ENCODE measurements at regions not wholly inside any gene's neighbourhood (a gene's known extent, or its start where the extent isn't known, plus 50 kb on each side); places are given as distances from the start of the nearest gene placed in this dataset.

GRCh38 chr12:93174048-93174447, 203.7 kb upstream of the NUDT4 start:
- TF ChIP-seq, protein P1, sequence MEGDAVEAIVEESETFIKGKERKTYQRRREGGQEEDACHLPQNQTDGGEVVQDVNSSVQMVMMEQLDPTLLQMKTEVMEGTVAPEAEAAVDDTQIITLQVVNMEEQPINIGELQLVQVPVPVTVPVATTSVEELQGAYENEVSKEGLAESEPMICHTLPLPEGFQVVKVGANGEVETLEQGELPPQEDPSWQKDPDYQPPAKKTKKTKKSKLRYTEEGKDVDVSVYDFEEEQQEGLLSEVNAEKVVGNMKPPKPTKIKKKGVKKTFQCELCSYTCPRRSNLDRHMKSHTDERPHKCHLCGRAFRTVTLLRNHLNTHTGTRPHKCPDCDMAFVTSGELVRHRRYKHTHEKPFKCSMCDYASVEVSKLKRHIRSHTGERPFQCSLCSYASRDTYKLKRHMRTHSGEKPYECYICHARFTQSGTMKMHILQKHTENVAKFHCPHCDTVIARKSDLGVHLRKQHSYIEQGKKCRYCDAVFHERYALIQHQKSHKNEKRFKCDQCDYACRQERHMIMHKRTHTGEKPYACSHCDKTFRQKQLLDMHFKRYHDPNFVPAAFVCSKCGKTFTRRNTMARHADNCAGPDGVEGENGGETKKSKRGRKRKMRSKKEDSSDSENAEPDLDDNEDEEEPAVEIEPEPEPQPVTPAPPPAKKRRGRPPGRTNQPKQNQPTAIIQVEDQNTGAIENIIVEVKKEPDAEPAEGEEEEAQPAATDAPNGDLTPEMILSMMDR (IDR thresholded peaks at IDR 0.05; ENCODE audit: control extremely low read depth, extremely low read depth, low read depth, missing control alignments), result no peak
- DNase-seq (ENCODE audit: extremely low spot score), result no peak
- POLR2A ChIA-PET, result no interaction called here
- CTCF ChIA-PET, result interaction anchor here (1.3 kb wide), 1 partner anchor 25 kb away, joined by 3 read pairs; no protein-coding TSS in a partner anchor

DNA sequence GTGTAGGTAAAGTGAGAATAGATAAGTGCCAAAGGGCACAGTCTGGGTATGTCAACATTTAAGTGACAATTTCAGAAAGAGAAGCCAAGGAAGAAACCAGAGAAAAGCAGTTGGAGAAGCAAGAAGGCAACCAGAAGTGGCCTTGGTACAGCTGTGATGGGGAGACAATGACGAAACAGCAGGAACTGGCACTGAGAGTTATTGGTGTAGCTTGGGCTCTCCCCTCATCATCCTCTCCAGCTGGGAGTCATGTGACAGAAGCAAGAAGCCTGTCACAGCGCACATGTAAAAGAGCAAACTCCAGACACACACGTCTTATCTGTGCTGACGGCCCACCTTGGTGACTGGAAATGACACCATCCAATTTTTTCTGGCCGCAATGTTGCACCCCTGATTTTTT, 203.3 kb upstream of the NUDT4 start:
- CTCF ChIA-PET, result no interaction called here
- TF ChIP-seq, protein P1 (IDR thresholded peaks at IDR 0.05; ENCODE audit: control extremely low read depth, extremely low read depth, low read depth, missing control alignments), result no peak

GRCh38 chr12:93176165-93176564, 201.6 kb upstream of the NUDT4 start:
- ChIA-PET POLR2A (no interaction called here), CTCF (interaction anchor here (0.8 to 1.8 kb wide), 3 partner anchors 8 to 247 kb away, joined by 3 to 4 read pairs (median 4); partner anchors contain the start of gene EEA1)
- DNase-seq (ENCODE audit: extremely low spot score), result no peak
- TF ChIP-seq, protein P1 (IDR thresholded peaks at IDR 0.05; ENCODE audit: control extremely low read depth, extremely low read depth, low read depth, missing control alignments), result no peak

More for the DNA sequence above, 203.3 kb upstream of the NUDT4 start:
- no peak for DNase-seq (ENCODE audit: extremely low spot score)
- POLR2A ChIA-PET, result no interaction called here

DNA sequence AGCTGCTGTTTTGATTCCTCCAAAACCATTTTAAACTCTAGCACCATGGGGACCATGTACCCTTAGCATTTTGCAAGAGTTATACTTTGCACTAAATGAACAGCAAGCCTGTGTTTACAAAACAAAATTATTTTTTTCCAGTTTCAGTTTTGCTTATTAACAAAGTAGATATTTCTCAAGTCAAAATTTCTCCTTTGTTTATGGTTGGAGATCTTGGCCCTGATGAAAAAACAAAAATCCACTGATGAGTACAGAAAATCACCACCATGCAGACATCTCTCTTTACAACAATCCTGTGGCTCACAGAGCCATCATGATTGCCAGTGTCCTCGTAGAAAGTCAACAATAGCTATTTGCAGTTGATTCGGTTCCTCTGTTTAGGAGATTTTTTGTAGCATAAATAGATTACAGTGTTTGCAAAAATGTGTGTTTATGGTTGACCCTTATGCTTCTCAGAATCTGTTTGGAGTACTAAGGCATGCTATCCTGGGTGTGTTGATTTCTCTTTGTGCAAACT, 201.1 kb upstream of the NUDT4 start:
- ChIA-PET CTCF (interaction anchor here (0.8 to 1.8 kb wide), 3 partner anchors 9 to 247 kb away, joined by 3 to 4 read pairs (median 4); partner anchors contain the start of gene EEA1), POLR2A (no interaction called here)
- no peak for DNase-seq (ENCODE audit: extremely low spot score)
- TF ChIP-seq, protein P1 (IDR thresholded peaks at IDR 0.05; ENCODE audit: control extremely low read depth, extremely low read depth, low read depth, missing control alignments), result no peak

- TF ChIP-seq, protein P1 (IDR thresholded peaks at IDR 0.05; ENCODE audit: control extremely low read depth, extremely low read depth, low read depth, missing control alignments), result no peak
- DNase-seq (ENCODE audit: extremely low spot score), result no peak
- ChIA-PET CTCF (interaction anchor here (0.8 to 1.8 kb wide), 3 partner anchors 10 to 248 kb away, joined by 3 to 4 read pairs (median 4); partner anchors contain the start of gene EEA1), POLR2A (no interaction called here)
Measured at GRCh38 chr12:93177208-93178153, 200.2 kb upstream of the NUDT4 start.

DNA sequence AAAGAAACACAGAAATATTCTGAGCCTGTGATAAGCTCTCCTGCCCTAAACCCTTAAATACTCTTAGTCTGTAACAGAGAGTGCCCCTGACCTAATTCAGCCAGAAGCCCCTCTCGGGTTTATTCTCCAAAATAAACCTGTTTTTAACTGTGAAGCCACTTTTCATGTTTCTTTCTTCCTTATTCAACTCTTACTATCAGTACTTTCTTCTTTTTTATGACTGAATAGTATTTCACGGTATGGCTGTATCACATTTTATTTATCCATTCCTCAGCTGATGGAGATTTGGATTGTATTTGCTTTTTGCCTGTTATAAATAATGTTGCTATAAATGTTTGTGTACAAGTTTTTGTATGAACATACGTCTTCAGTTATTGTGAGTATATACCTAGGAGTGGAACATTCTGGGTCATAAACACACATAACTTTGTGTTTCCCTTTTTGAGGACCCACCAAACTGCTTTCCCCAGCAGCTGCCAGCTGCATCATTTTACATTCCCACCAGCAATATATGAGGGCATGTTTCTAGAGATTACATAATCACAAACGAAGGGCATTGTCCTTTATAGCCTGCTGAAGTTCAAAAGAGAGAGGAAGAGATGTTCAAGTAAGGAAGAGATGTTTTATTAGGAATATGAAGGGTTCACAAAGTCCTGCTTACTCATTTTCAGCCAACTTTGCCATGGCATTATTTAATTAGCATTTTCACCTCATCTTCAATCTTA, 199.4 kb upstream of the NUDT4 start:
- ChIA-PET CTCF (no interaction called here), POLR2A (no interaction called here)
- TF ChIP-seq, protein P1 (IDR thresholded peaks at IDR 0.05; ENCODE audit: control extremely low read depth, extremely low read depth, low read depth, missing control alignments), result no peak
- DNase-seq (ENCODE audit: extremely low spot score), result no peak

Measured in GM10248 (cell line).